Natural killer cell (primary cell): ENCODE measurements at regions not wholly inside any gene's neighbourhood (a gene's known extent, or its start where the extent isn't known, plus 50 kb on each side); places are given as distances from the start of the nearest gene placed in this dataset.

Experiments
- ATAC-seq, 3 donors: fragments of 150-1000 bp in 2 of 3; fragments of 200-7000 bp in 1 of 3; cut with Tn5 transposase; 1 replicate in 1 of 3; 2 replicates in 2 of 3; pipeline ENCODE4 v1.10.0; 2021; ENCODE audit warnings: mild to moderate bottlenecking in 2 of 3, moderate library complexity in 2 of 3
- DNase-seq, 2 donors: peaks; one replicate each; pipeline versions ENCODE4 v3.0.0 to v3.0.0-alpha.2; 2013 to 2021; ENCODE audit warnings: mixed read lengths in 1 of 2
- H3K27ac ChIP-seq: one replicate; pipeline ENCODE4 v1.5.1; 2013; ENCODE audit warnings: mild to moderate bottlenecking, low read length
- H3K27me3 ChIP-seq: one replicate; pipeline ENCODE4 v1.6.1; 2013; ENCODE audit warnings: low read length; ENCODE audit not compliant: control insufficient read depth, insufficient read depth
- H3K36me3 ChIP-seq: one replicate; pipeline ENCODE4 v1.6.1; 2013; ENCODE audit warnings: low read length; ENCODE audit not compliant: control insufficient read depth, insufficient read depth
- H3K4me1 ChIP-seq: one replicate; pipeline ENCODE4 v1.6.1; 2013; ENCODE audit warnings: low read length; ENCODE audit not compliant: control insufficient read depth, insufficient read depth
- H3K4me3 ChIP-seq: one replicate; pipeline ENCODE4 v1.5.1; 2013; ENCODE audit warnings: low read length
- H3K9me3 ChIP-seq: one replicate; pipeline ENCODE4 v1.6.1; 2013; ENCODE audit warnings: low read length; ENCODE audit not compliant: control insufficient read depth, insufficient read depth
- H3K27ac Mint-ChIP-seq, 2 donors: one replicate each; pipeline ENCODE4 v1.8.0; 2022; ENCODE audit warnings: mild to moderate bottlenecking in 2 of 2, mixed read lengths in 2 of 2, moderate library complexity in 1 of 2
- H3K27me3 Mint-ChIP-seq, 2 donors: one replicate each; pipeline ENCODE4 v1.8.0; 2022; ENCODE audit warnings: low read depth in 2 of 2, mixed read lengths in 2 of 2
- H3K36me3 Mint-ChIP-seq: one replicate; pipeline ENCODE4 v1.8.0; 2022; ENCODE audit warnings: mixed read lengths
- H3K4me1 Mint-ChIP-seq, 2 donors: one replicate each; pipeline ENCODE4 v1.8.0; 2022; ENCODE audit warnings: mixed read lengths in 2 of 2
- H3K4me3 Mint-ChIP-seq: one replicate; pipeline ENCODE4 v1.8.0; 2022; ENCODE audit warnings: mild to moderate bottlenecking, moderate library complexity, mixed read lengths
- H3K9me3 Mint-ChIP-seq, 2 donors: one replicate each; pipeline ENCODE4 v1.8.0; 2022; ENCODE audit warnings: mixed read lengths in 2 of 2
- WGBS: methylation state at CpG from one replicate; pipeline ENCODE4 v1.1.7; 2013; ENCODE audit warnings: missing lambda C conversion rate; ENCODE audit not compliant: insufficient coverage; 5-methylcytosine and 5-hydroxymethylcytosine counted together
- intact Hi-C: fragments of 100-400 bp; cut with micrococcal nuclease; formaldehyde crosslinking; loops from one replicate; pipeline ENCODE4 v1.14.2; 2022
- TF ChIP-seq, protein P1 (sequence below): fragments of 200-600 bp; IDR thresholded peaks from one replicate; pipeline ENCODE4 v1.8.0; 2022; ENCODE audit warnings: antibody characterized with exemption

DNA sequence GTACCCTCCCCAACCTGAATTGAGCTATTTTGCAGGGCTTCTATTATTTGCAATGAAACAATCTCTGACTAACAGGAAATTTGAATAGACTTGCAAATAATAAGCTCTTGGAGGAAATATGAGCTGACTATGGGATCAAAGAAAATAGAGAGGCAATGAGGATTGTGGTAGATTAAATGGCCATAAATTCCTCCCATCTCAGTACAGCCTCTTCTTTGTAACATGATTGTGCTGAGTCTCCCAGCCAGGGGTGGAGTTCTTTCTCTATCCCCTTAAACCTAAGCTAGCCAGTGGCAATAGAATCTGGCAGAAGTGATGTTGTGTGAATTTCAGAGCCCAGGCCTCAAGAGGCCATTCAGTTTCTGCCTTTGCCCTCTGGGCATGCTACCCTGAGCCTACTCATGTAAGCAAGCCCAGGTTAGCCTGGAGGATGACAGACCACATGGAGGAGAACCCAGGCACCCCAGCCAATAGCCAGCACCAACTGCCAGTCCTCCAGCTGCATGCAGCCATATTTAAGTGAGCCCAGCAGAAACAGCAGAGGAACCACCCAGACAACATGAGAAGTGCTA lies 86.8 kb upstream of the TP53I11 start:
- Histone ChIP-seq H3K27ac (no peak overlapping the region), H3K4me1 (peaks cover 4% of the 10 kb centered on the region), H3K9me3 (peaks cover 3% of the 10 kb centered on the region), H3K27me3 (no peaks in the 10 kb centered on the region), H3K4me3 (no peak overlapping the region), H3K36me3 (no peaks in the 10 kb centered on the region)
- no peak overlapping the region for H3K27ac Mint-ChIP-seq
- H3K4me3 Mint-ChIP-seq, result no peak overlapping the region
- H3K4me1 Mint-ChIP-seq, result no peaks in the 10 kb centered on the region
- ATAC-seq, result no peak
- DNase-seq, result no peak
- intact Hi-C loops, result no loop called here
- H3K36me3 Mint-ChIP-seq, result peaks cover 13% of the 10 kb centered on the region
- no peaks in the 10 kb centered on the region for H3K9me3 Mint-ChIP-seq
- TF ChIP-seq, protein P1, sequence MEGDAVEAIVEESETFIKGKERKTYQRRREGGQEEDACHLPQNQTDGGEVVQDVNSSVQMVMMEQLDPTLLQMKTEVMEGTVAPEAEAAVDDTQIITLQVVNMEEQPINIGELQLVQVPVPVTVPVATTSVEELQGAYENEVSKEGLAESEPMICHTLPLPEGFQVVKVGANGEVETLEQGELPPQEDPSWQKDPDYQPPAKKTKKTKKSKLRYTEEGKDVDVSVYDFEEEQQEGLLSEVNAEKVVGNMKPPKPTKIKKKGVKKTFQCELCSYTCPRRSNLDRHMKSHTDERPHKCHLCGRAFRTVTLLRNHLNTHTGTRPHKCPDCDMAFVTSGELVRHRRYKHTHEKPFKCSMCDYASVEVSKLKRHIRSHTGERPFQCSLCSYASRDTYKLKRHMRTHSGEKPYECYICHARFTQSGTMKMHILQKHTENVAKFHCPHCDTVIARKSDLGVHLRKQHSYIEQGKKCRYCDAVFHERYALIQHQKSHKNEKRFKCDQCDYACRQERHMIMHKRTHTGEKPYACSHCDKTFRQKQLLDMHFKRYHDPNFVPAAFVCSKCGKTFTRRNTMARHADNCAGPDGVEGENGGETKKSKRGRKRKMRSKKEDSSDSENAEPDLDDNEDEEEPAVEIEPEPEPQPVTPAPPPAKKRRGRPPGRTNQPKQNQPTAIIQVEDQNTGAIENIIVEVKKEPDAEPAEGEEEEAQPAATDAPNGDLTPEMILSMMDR, result no peak
- H3K27me3 Mint-ChIP-seq, result peaks cover 0 to 10% of the 10 kb centered on the region in 2 donors

GRCh38 chr11:45038923-45039322 lies 88.2 kb upstream of the TP53I11 start:
- Mint-ChIP-seq H3K27ac (no peak overlapping the region), H3K4me3 (no peak overlapping the region), H3K36me3 (peaks cover 13% of the 10 kb centered on the region), H3K9me3 (no peaks in the 10 kb centered on the region), H3K27me3 (peaks cover 0 to 14% of the 10 kb centered on the region in 2 donors), H3K4me1 (no peaks in the 10 kb centered on the region)
- no peaks in the 10 kb centered on the region for H3K27me3 ChIP-seq
- TF ChIP-seq, protein P1, result no peak
- intact Hi-C loops, result no loop called here
- H3K27ac ChIP-seq, result no peak overlapping the region
- H3K9me3 ChIP-seq, result peaks cover 3% of the 10 kb centered on the region
- no peak for DNase-seq
- 100% methylated on average over 1 of the region's 1 CpG for WGBS
- no peak overlapping the region for H3K4me3 ChIP-seq
- no peak for ATAC-seq
- no peaks in the 10 kb centered on the region for H3K4me1 ChIP-seq
- no peaks in the 10 kb centered on the region for H3K36me3 ChIP-seq

DNA sequence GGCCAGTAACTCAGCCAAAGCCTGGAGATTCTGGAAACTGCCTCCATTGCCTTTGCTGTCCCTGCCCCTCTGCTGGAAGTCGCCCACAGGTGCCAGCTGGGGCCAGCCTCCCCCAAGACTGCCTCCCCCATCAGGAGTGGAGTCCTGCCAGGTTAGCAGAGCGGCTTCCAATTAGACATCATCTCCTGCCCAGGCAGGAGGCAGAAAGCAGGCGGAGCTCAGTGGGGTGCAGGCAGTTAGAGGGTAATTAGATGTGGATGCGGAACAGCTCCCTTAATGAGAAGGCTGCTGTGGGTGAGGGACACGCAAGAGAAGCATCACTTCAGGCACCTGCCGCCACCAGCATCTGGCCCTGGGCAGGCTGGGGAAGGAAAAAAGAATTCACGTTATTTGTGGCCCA lies 90.9 kb upstream of the TP53I11 start:
- peaks cover 3% of the 10 kb centered on the region for H3K9me3 ChIP-seq
- Mint-ChIP-seq H3K27ac (no peak overlapping the region), H3K36me3 (peaks cover 13% of the 10 kb centered on the region), H3K4me3 (no peak overlapping the region), H3K27me3 (peaks cover 0 to 16% of the 10 kb centered on the region in 2 donors), H3K9me3 (no peaks in the 10 kb centered on the region), H3K4me1 (peaks cover 7 to 12% of the 10 kb centered on the region in 2 donors)
- H3K4me3 ChIP-seq, result no peak overlapping the region
- no peaks in the 10 kb centered on the region for H3K27me3 ChIP-seq
- intact Hi-C loops, result no loop called here
- DNase-seq (no peak), ATAC-seq (no peak)
- peaks cover 12% of the 10 kb centered on the region for H3K4me1 ChIP-seq
- 98% methylated on average over 7 of the region's 7 CpGs for WGBS
- H3K36me3 ChIP-seq, result no peaks in the 10 kb centered on the region
- no peak overlapping the region for H3K27ac ChIP-seq
- TF ChIP-seq, protein P1, result no peak

DNA sequence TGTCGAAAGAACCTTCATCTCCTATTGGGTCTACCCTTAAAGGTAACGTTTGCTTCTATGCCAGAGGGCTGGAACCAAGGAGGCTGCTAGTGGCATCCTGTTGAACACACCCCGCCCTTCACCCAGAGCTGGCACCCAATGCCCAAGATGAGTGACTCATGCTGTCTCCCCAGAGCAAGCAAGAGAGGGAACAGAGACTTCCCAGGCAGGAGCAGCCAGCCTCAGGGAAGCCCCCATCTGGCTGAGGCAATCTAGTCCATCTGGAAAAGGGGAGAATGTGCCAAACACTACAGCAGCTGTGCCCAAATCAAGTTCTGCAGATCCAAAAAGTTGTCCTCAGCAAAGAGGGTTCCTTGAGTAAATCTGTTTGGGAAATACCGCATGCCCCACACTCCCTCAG lies 91.9 kb upstream of the TP53I11 start:
- Mint-ChIP-seq H3K4me3 (no peak overlapping the region), H3K36me3 (peaks cover 13% of the 10 kb centered on the region), H3K4me1 (peaks cover 7 to 14% of the 10 kb centered on the region in 2 donors), H3K27ac (no peak overlapping the region), H3K27me3 (peaks cover 0 to 16% of the 10 kb centered on the region in 2 donors), H3K9me3 (no peaks in the 10 kb centered on the region)
- Histone ChIP-seq H3K4me3 (no peak overlapping the region), H3K9me3 (peaks cover 3% of the 10 kb centered on the region), H3K36me3 (no peaks in the 10 kb centered on the region), H3K27me3 (no peaks in the 10 kb centered on the region), H3K27ac (no peak overlapping the region), H3K4me1 (peaks cover 15% of the 10 kb centered on the region)
- no peak for DNase-seq
- 72% methylated on average over 4 of the region's 4 CpGs for WGBS
- no peak for ATAC-seq
- TF ChIP-seq, protein P1, result no peak
- intact Hi-C loops, result no loop called here
